Activated CD4-positive, alpha-beta T cell treated with anti-CD3 and anti-CD28 coated beads for 48 hours (primary cell): ENCODE measurements at regions not wholly inside any gene's neighbourhood (a gene's known extent, or its start where the extent isn't known, plus 50 kb on each side); places are given as distances from the start of the nearest gene placed in this dataset.

Source experiments
- DNase-seq: peaks from one replicate; pipeline ENCODE4 v3.0.0-alpha.2; 2020

GRCh38 chr16:11447272-11447671, 102.0 kb downstream of the RMI2 start:
- DNase-seq: no peak

GRCh38 chr16:11447836-11448235, 102.6 kb downstream of the RMI2 start:
- DNase-seq: no peak

GRCh38 chr16:11448796-11449416, 103.6 kb downstream of the RMI2 start:
- DNase-seq: no peak

GRCh38 chr16:11449716-11450115, 104.5 kb downstream of the RMI2 start:
- no peak for DNase-seq

- DNase-seq: no peak
Measured at GRCh38 chr16:11450136-11450535, 104.9 kb downstream of the RMI2 start.

- DNase-seq: no peak
Measured at GRCh38 chr16:11452298-11452697, 107.0 kb downstream of the RMI2 start.

GRCh38 chr16:11452746-11453389, 107.6 kb downstream of the RMI2 start:
- no peak for DNase-seq

GRCh38 chr16:11456741-11457140, 111.5 kb downstream of the RMI2 start:
- no peak for DNase-seq

GRCh38 chr16:11459722-11460121, 114.5 kb downstream of the RMI2 start:
- no peak for DNase-seq

GRCh38 chr16:11460820-11461594, 115.7 kb downstream of the RMI2 start:
- DNase-seq: no peak

GRCh38 chr16:11461595-11461990, 116.3 kb downstream of the RMI2 start:
- DNase-seq: no peak

- DNase-seq: no peak
Measured at GRCh38 chr16:11462036-11462435, 116.8 kb downstream of the RMI2 start.

GRCh38 chr16:11462861-11463260, 117.6 kb downstream of the RMI2 start:
- DNase-seq: no peak

- DNase-seq: no peak
Measured at GRCh38 chr16:11464241-11464640, 119.0 kb downstream of the RMI2 start.

- no peak for DNase-seq
Measured at GRCh38 chr16:11465675-11466074, 120.4 kb downstream of the RMI2 start.

- DNase-seq: no peak
Measured at GRCh38 chr16:11470676-11471415, 115.9 kb downstream of the LITAF start.

GRCh38 chr16:11471548-11471947, 115.2 kb downstream of the LITAF start:
- DNase-seq: no peak

- DNase-seq: no peak
Measured at GRCh38 chr16:11472410-11472809, 114.3 kb downstream of the LITAF start.

- DNase-seq: no peak
Measured at GRCh38 chr16:11472851-11473250, 113.9 kb downstream of the LITAF start.

- DNase-seq: no peak
Measured at GRCh38 chr16:11473728-11474127, 113.0 kb downstream of the LITAF start.

GRCh38 chr16:11474617-11475291, 112.0 kb downstream of the LITAF start:
- no peak for DNase-seq

- no peak for DNase-seq
Measured at GRCh38 chr16:11475896-11476630, 110.7 kb downstream of the LITAF start.
